HCT116 (cell line): ENCODE measurements at regions not wholly inside any gene's neighbourhood (a gene's known extent, or its start where the extent isn't known, plus 50 kb on each side); places are given as distances from the start of the nearest gene placed in this dataset.

Experiments used
- ATAC-seq: fragments of 200-7000 bp; cut with Tn5 transposase; 2 replicates; pipeline ENCODE4 v1.9.1; 2020; ENCODE audit warnings: mild to moderate bottlenecking, moderate library complexity
- BruUV-seq: library from RNA; stranded (reverse); fragments of 400-500 nt; replicated peaks from 2 replicates; lab custom pipeline; 2021; lab: Mats Ljungman, UMichigan
- CTCF ChIA-PET: fragments of 300-600 bp; sonication (Branson Sonifier 250); formaldehyde crosslinking; loops from one replicate; lab custom pipeline; 2021; ENCODE audit warnings: antibody characterized with exemption; lab: Charles Lee
- POLR2A ChIA-PET: fragments of 300-600, 350-600 bp; sonication (Branson Sonifier 250); formaldehyde crosslinking; loops from one replicate; lab custom pipeline; 2021; ENCODE audit warnings: antibody characterized with exemption; lab: Charles Lee
- RAD21 ChIA-PET, 2 experiments: fragments of 300-600 bp; sonication (Branson Sonifier 250); formaldehyde crosslinking; loops; one replicate each; lab custom pipeline; 2023; ENCODE audit warnings: low total read pairs in 2 of 2; ENCODE audit not compliant: uncharacterized antibody in 2 of 2, unreplicated experiment in 2 of 2, low non-redundant PET in 1 of 2; lab: Charles Lee
- DNase-seq: peaks from one replicate; pipeline ENCODE4 v3.0.0-alpha.2; 2010; ENCODE audit warnings: low read depth, low spot score
- H2AFZ ChIP-seq: fragments of 200-600 bp; shearing (Covaris generic), sonication (generic); 2 replicates; pipeline ENCODE4 v1.6.1; 2017; ENCODE audit warnings: low read depth, mixed run types, mixed read lengths, antibody characterized with exemption, low read length; ENCODE audit not compliant: poor library complexity, severe bottlenecking
- H3K27ac ChIP-seq: 2 replicates; pipeline ENCODE4 v1.5.1; 2012; ENCODE audit warnings: low read depth, low read length
- H3K27me3 ChIP-seq: fragments of 200-600 bp; sonication (generic); 2 replicates; pipeline ENCODE4 v1.6.1; 2016; ENCODE audit warnings: mixed run types, low read length, mixed read lengths; ENCODE audit not compliant: insufficient read depth
- H3K36me3 ChIP-seq, 2 experiments: fragments of 200-500 bp in 1 of 2; fragments of 200-600 bp in 1 of 2; sonication (Bioruptor generic) in 1 of 2; sonication (generic) in 1 of 2; 2 replicates each; pipeline versions ENCODE4 v1.5.1 to v1.6.1; 2014 to 2016; ENCODE audit warnings: low read length in 2 of 2, inconsistent platforms in 1 of 2, mixed read lengths in 1 of 2, mixed run types in 1 of 2; ENCODE audit not compliant: insufficient read depth in 2 of 2, control insufficient read depth in 1 of 2
- H3K4me1 ChIP-seq, 2 experiments: fragments of 200-600 bp in 1 of 2; sonication (generic) in 1 of 2; 2 replicates each; pipeline versions ENCODE4 v1.5.1 to v1.6.1; 2012 to 2017; ENCODE audit warnings: low read length in 2 of 2, inconsistent platforms in 1 of 2, mild to moderate bottlenecking in 1 of 2, mixed read lengths in 1 of 2, mixed run types in 1 of 2, moderate library complexity in 1 of 2; ENCODE audit not compliant: insufficient read depth in 2 of 2, control insufficient read depth in 1 of 2
- H3K4me2 ChIP-seq: fragments of 200-600 bp; sonication (generic); 2 replicates; pipeline ENCODE4 v1.6.1; 2017; ENCODE audit warnings: mixed run types, low read length, mixed read lengths
- H3K4me3 ChIP-seq, 2 experiments: fragments of 200-600 bp in 1 of 2; sonication (generic) in 1 of 2; replicated peaks in 1 of 2; 2 replicates each; pipeline ENCODE4 v1.5.1; 2011 to 2016; ENCODE audit warnings: low read length in 2 of 2, control low read depth in 1 of 2, low read depth in 1 of 2, mild to moderate bottlenecking in 1 of 2, mixed read lengths in 1 of 2, mixed run types in 1 of 2
- H3K79me2 ChIP-seq: fragments of 200-600 bp; sonication (generic); 2 replicates; pipeline ENCODE4 v1.6.1; 2017; ENCODE audit warnings: mild to moderate bottlenecking, mixed run types, low read length, moderate library complexity, mixed read lengths; ENCODE audit not compliant: insufficient read depth
- H3K9ac ChIP-seq: fragments of 200-600 bp; sonication (generic); 2 replicates; pipeline ENCODE4 v1.6.1; 2016; ENCODE audit warnings: low read length, mixed read lengths
- H3K9me2 ChIP-seq: fragments of 200-600 bp; sonication (generic), shearing (Covaris generic); 2 replicates; pipeline ENCODE4 v1.6.1; 2017; ENCODE audit warnings: mixed run types, mild to moderate bottlenecking, moderate library complexity; ENCODE audit not compliant: insufficient read depth
- H3K9me3 ChIP-seq, 2 experiments: fragments of 200-500 bp in 1 of 2; fragments of 200-600 bp in 1 of 2; sonication (Bioruptor generic) in 1 of 2; sonication (generic) in 1 of 2; 2 replicates each; pipeline ENCODE4 v1.6.1; 2014 to 2017; ENCODE audit warnings: low read length in 2 of 2, mixed read lengths in 2 of 2, inconsistent platforms in 1 of 2, low read depth in 1 of 2, mild to moderate bottlenecking in 1 of 2, mixed run types in 1 of 2, moderate library complexity in 1 of 2; ENCODE audit not compliant: control insufficient read depth in 1 of 2, insufficient read depth in 1 of 2
- H4K20me1 ChIP-seq: fragments of 200-600 bp; sonication (generic), shearing (Covaris generic); 2 replicates; pipeline ENCODE4 v1.6.1; 2017; ENCODE audit warnings: mixed run types, mild to moderate bottlenecking, moderate library complexity; ENCODE audit not compliant: insufficient read depth
- CTCF ChIP-seq, 3 experiments: fragments of 200-600 bp in 1 of 3; sonication (generic) in 1 of 3; IDR thresholded peaks in 2 of 3; conservative IDR thresholded peaks in 1 of 3; 2 replicates each; pipeline ENCODE4 v1.5.1; 2012 to 2017; ENCODE audit warnings: low read depth in 2 of 3, low read length in 2 of 3, antibody characterized with exemption in 1 of 3, borderline replicate concordance in 1 of 3, control low read depth in 1 of 3, mild to moderate bottlenecking in 1 of 3, mixed read lengths in 1 of 3, mixed run types in 1 of 3, moderate library complexity in 1 of 3; ENCODE audit not compliant: insufficient read depth in 1 of 3
- JUND ChIP-seq: IDR thresholded peaks from 2 replicates; pipeline ENCODE4 v1.6.1; 2012
- MAX ChIP-seq: IDR thresholded peaks from 2 replicates; pipeline ENCODE4 v1.6.1; 2012
- SIN3A ChIP-seq: IDR thresholded peaks from 2 replicates; pipeline ENCODE4 v1.6.1; 2012; ENCODE audit warnings: low read depth
- SP1 ChIP-seq: IDR thresholded peaks from 2 replicates; pipeline ENCODE4 v1.6.1; 2012; ENCODE audit warnings: low read depth
- ZBTB33 ChIP-seq: IDR thresholded peaks from 2 replicates; pipeline ENCODE4 v1.6.1; 2011; ENCODE audit warnings: mild to moderate bottlenecking, low read length, moderate library complexity; ENCODE audit not compliant: insufficient replicate concordance; ENCODE audit errors: extremely low read depth
- ZFX ChIP-seq: fragments of 450-650 bp; IDR thresholded peaks from 2 replicates; pipeline ENCODE4 v1.6.1; 2017
- intact Hi-C: fragments of 100-400 bp; cut with micrococcal nuclease; formaldehyde crosslinking; loops from 2 replicates; pipeline ENCODE4 v1.10.0; 2022

GRCh38 chrX:8879750-8880149 is 78.6 kb upstream of the FAM9A start:
- Histone ChIP-seq H2AFZ (no peak overlapping the region), H3K4me2 (no peak overlapping the region), H3K9me3 (no peaks in the 10 kb centered on the region), H4K20me1 (no peaks in the 10 kb centered on the region), H3K9me2 (no peaks in the 10 kb centered on the region), H3K4me3 (no peak overlapping the region), H3K9ac (no peak overlapping the region), H3K36me3 (no peaks in the 10 kb centered on the region), H3K4me1 (no peaks in the 10 kb centered on the region), H3K27ac (no peak overlapping the region), H3K79me2 (no peaks in the 10 kb centered on the region), H3K27me3 (no peaks in the 10 kb centered on the region)
- no TSS peak for BruUV-seq
- TF ChIP-seq MAX (no peak), ZBTB33 (no peak), JUND (no peak), CTCF (IDR thresholded peaks at IDR 0.05 in 2 of 3, conservative IDR thresholded peaks at IDR 0.05 in 1 of 3; ENCODE audit: borderline replicate concordance in 1 of 3, insufficient read depth in 1 of 3, low read depth in 2 of 3, low read length in 2 of 3) (peak in 2 of 3 experiments; percentile 55 to 56; a peak in 4 of 6 replicates)
- ChIA-PET POLR2A (no interaction called here), RAD21 (no interaction called here), CTCF (interaction anchor here (0.9 kb wide), 1 partner anchor 8 kb away, joined by 3 read pairs; no protein-coding TSS in a partner anchor)
- no peak for DNase-seq
- no peak for ATAC-seq
- intact Hi-C loops = no loop called here

- ATAC-seq = no peak
- intact Hi-C loops = no loop called here
- no peaks in the 10 kb centered on the region for H3K9me2 ChIP-seq
- no peaks in the 10 kb centered on the region for H3K4me1 ChIP-seq
- H3K9ac ChIP-seq = no peak overlapping the region
- ChIA-PET POLR2A (no interaction called here), RAD21 (no interaction called here)
- no peaks in the 10 kb centered on the region for H3K9me3 ChIP-seq
- H3K27ac ChIP-seq = no peak overlapping the region
- BruUV-seq = no TSS peak
- TF ChIP-seq SP1 (no peak), ZFX (no peak), JUND (no peak), SIN3A (no peak)
- TF ChIP-seq, all 23 proteins: peak for 0
- Histone ChIP-seq H3K36me3 (no peaks in the 10 kb centered on the region), H3K27me3 (no peaks in the 10 kb centered on the region), H2AFZ (no peak overlapping the region), H3K79me2 (no peaks in the 10 kb centered on the region), H3K4me2 (no peak overlapping the region), H4K20me1 (no peaks in the 10 kb centered on the region), H3K4me3 (no peak overlapping the region)
- DNase-seq = no peak
- CTCF ChIA-PET = no interaction called here
Observed at GRCh38 chrX:8873956-8874355, 72.8 kb upstream of the FAM9A start.
